ENCODE measurements at regions not wholly inside any gene's neighbourhood (a gene's known extent, or its start where the extent isn't known, plus 50 kb on each side); places are given as distances from the start of the nearest gene placed in this dataset.

- H2BK120ac ChIP-seq (ENCODE audit: low read depth, low read length): no peak overlapping the region
- intact Hi-C loops (cut with micrococcal nuclease) (no loop called here), dilution Hi-C loops (cut with HindIII; ENCODE audit: low sequenced_read_pairs, unreplicated experiment) (no loop called here), in situ Hi-C loops (cut with MboI; ENCODE audit: low sequenced_read_pairs) (no loop called here)
- H3K9ac ChIP-seq (ENCODE audit: low read depth, low read length): no peak overlapping the region
- no peak overlapping the region for H4K5ac ChIP-seq (ENCODE audit: low read depth, low read length)
- H2AK9ac ChIP-seq (replicated peaks; ENCODE audit: low read depth, low read length, poor library complexity): no peak overlapping the region
- no peaks in the 10 kb centered on the region for H3K9me1 ChIP-seq (ENCODE audit: insufficient read depth, low read length)
- no peak overlapping the region for H3K27ac ChIP-seq (ENCODE audit: insufficient read depth, low read length)
- no peak overlapping the region for H4K8ac ChIP-seq (ENCODE audit: low read depth in 2 of 2, low read length in 2 of 2)
- H2BK15ac ChIP-seq (ENCODE audit: low read depth, low read length): no peak overlapping the region
- BruUV-seq (replicated peaks): no TSS peak
- no peak for DNase-seq
- ChIA-PET POLR2A (ENCODE audit: unreplicated experiment) (no interaction called here), CTCF (no interaction called here)
- H3K79me1 ChIP-seq (ENCODE audit: low read depth in 1 of 2, low read length in 2 of 2): no peaks in the 10 kb centered on the region
- H3K4me3 ChIP-seq (ENCODE audit: insufficient read depth, low read depth, low read length): no peak overlapping the region
- H3K18ac ChIP-seq (ENCODE audit: low read depth, low read length): no peak overlapping the region
- no peaks in the 10 kb centered on the region for H4K20me1 ChIP-seq (ENCODE audit: insufficient read depth, low read length)
- no peak overlapping the region for H2BK20ac ChIP-seq (ENCODE audit: low read depth, low read length)
- no peak overlapping the region for H2AK5ac ChIP-seq (ENCODE audit: low read depth, low read length)
- no peaks in the 10 kb centered on the region for H3K27me3 ChIP-seq (ENCODE audit: control insufficient read depth, insufficient read depth, low read length)
- no peak overlapping the region for H2AFZ ChIP-seq (replicated peaks; ENCODE audit: low read length, poor library complexity)
- H3K23ac ChIP-seq (ENCODE audit: low read depth, low read length): no peak overlapping the region
- H3K4ac ChIP-seq (ENCODE audit: low read depth, low read length): no peak overlapping the region
- H4K91ac ChIP-seq (ENCODE audit: insufficient read depth, low read depth, low read length): no peak overlapping the region
- peaks cover 8% of the 10 kb centered on the region for H3K9me3 ChIP-seq (ENCODE audit: control insufficient read depth, insufficient read depth, low read length)
- TF ChIP-seq RAD21 (IDR thresholded peaks at IDR 0.05; ENCODE audit: low read length) (no peak), POLR2A (IDR thresholded peaks at IDR 0.05; ENCODE audit: low read depth, low read length) (no peak), BHLHE40 (IDR thresholded peaks at IDR 0.05; ENCODE audit: low read depth, low read length) (no peak), MAFK (IDR thresholded peaks at IDR 0.05; ENCODE audit: low read depth, low read length) (no peak), MAZ (IDR thresholded peaks at IDR 0.05; ENCODE audit: borderline replicate concordance, low read depth, low read length) (no peak), CHD1 (IDR thresholded peaks at IDR 0.05; ENCODE audit: low read depth, low read length) (no peak), MXI1 (IDR thresholded peaks at IDR 0.05; ENCODE audit: borderline replicate concordance, low read depth, low read length) (no peak), SMC3 (IDR thresholded peaks at IDR 0.05; ENCODE audit: low read depth, low read length) (no peak), FOS (IDR thresholded peaks at IDR 0.05; ENCODE audit: low read depth, low read length) (no peak), CEBPB (IDR thresholded peaks at IDR 0.05; ENCODE audit: low read depth, low read length) (no peak), NFE2L2 (IDR thresholded peaks at IDR 0.05; ENCODE audit: low read depth, low read length) (no peak), ELK1 (IDR thresholded peaks at IDR 0.05; ENCODE audit: borderline replicate concordance, low read depth, low read length) (no peak)
- TF ChIP-seq, protein P1, sequence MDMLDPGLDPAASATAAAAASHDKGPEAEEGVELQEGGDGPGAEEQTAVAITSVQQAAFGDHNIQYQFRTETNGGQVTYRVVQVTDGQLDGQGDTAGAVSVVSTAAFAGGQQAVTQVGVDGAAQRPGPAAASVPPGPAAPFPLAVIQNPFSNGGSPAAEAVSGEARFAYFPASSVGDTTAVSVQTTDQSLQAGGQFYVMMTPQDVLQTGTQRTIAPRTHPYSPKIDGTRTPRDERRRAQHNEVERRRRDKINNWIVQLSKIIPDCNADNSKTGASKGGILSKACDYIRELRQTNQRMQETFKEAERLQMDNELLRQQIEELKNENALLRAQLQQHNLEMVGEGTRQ (IDR thresholded peaks at IDR 0.05; ENCODE audit: low read depth, low read length): no peak
- H3K4me1 ChIP-seq (ENCODE audit: control insufficient read depth, insufficient read depth, low read length): no peaks in the 10 kb centered on the region
- H2BK5ac ChIP-seq (ENCODE audit: low read depth, low read length, poor library complexity, severe bottlenecking): no peak overlapping the region
- WGBS, 2 experiments (ENCODE audit: extremely low coverage in 2 of 2, insufficient read length in 1 of 2): no CpG with 5 or more reads among the region's 6 CpGs
- ATAC-seq (ENCODE audit: low read depth): no peak
- no peak overlapping the region for H3K4me2 ChIP-seq (ENCODE audit: low read depth, low read length)
- no peak overlapping the region for H3K14ac ChIP-seq (replicated peaks; ENCODE audit: low read depth, low read length)
- H3K56ac ChIP-seq (ENCODE audit: extremely low read depth, insufficient read depth, low read length): no peak overlapping the region
- H3K36me3 ChIP-seq (ENCODE audit: control insufficient read depth, insufficient read depth, low read length): no peaks in the 10 kb centered on the region
These were observed 74.6 kb upstream of the TPK1 start for GRCh38 chr7:144910411-144910810.

Data from IMR-90 (cell line).